Cardiac fibroblast (primary cell): ENCODE measurements at regions not wholly inside any gene's neighbourhood (a gene's known extent, or its start where the extent isn't known, plus 50 kb on each side); places are given as distances from the start of the nearest gene placed in this dataset.

Experiments used
- DNase-seq, 2 donors: peaks; one replicate each; pipeline versions ENCODE4 v3.0.0 to v3.0.0-alpha.2; 2010; ENCODE audit warnings: low read depth in 2 of 2
- H3K4me3 ChIP-seq, 2 donors: replicated peaks in 1 of 2; 1 replicate in 1 of 2; 2 replicates in 1 of 2; pipeline ENCODE4 v1.5.1; 2011; ENCODE audit warnings: low read depth in 2 of 2, low read length in 2 of 2, mild to moderate bottlenecking in 2 of 2, moderate library complexity in 1 of 2
- TF ChIP-seq, protein P1 (sequence below): IDR thresholded peaks from one replicate; pipeline ENCODE4 v1.5.1; 2011; ENCODE audit warnings: low read depth, mild to moderate bottlenecking, low read length, inconsistent platforms

DNA sequence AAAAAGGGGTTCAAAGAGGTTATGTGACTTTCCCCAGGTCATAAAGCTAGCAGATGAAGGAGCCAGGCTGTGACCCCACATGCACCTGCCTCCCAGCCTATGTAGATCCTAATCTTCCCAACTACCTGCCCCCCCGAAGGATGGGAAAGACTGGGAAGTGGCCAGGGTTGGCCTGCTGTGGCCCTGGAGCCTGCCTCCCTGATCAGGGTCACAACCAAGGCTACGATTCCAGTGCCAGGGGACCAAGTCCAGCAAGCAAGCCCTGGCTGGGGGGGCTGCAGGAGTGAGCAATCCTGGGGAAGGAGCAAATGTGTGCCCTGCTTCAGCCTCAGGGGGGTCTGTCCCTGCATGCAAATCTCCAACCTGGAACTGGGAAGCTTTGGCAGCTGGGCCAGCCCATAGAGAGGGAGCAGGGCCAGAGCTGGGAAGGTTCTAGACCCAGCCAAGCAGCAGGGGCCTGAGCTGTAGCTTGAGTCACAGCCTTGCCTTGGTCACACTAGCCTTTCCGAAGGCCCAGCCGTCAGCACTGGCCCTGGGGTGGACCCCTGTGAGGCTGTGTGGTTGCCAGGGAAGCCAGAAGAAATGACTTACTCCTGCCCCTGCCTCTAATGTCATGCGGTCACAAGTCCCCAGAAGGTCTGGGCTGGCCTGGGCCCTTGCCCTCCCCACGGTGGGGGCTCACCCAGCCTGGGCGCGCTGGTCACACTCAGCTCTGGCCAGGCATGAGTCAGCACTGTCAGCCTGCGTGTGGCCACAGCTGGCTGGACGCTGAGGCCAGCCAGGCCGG is 96.4 kb upstream of the ZMIZ1 start:
- H3K4me3 ChIP-seq = no peak overlapping the region
- TF ChIP-seq, protein P1, sequence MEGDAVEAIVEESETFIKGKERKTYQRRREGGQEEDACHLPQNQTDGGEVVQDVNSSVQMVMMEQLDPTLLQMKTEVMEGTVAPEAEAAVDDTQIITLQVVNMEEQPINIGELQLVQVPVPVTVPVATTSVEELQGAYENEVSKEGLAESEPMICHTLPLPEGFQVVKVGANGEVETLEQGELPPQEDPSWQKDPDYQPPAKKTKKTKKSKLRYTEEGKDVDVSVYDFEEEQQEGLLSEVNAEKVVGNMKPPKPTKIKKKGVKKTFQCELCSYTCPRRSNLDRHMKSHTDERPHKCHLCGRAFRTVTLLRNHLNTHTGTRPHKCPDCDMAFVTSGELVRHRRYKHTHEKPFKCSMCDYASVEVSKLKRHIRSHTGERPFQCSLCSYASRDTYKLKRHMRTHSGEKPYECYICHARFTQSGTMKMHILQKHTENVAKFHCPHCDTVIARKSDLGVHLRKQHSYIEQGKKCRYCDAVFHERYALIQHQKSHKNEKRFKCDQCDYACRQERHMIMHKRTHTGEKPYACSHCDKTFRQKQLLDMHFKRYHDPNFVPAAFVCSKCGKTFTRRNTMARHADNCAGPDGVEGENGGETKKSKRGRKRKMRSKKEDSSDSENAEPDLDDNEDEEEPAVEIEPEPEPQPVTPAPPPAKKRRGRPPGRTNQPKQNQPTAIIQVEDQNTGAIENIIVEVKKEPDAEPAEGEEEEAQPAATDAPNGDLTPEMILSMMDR = no peak
- DNase-seq = peak; percentile 81 to 85

DNA sequence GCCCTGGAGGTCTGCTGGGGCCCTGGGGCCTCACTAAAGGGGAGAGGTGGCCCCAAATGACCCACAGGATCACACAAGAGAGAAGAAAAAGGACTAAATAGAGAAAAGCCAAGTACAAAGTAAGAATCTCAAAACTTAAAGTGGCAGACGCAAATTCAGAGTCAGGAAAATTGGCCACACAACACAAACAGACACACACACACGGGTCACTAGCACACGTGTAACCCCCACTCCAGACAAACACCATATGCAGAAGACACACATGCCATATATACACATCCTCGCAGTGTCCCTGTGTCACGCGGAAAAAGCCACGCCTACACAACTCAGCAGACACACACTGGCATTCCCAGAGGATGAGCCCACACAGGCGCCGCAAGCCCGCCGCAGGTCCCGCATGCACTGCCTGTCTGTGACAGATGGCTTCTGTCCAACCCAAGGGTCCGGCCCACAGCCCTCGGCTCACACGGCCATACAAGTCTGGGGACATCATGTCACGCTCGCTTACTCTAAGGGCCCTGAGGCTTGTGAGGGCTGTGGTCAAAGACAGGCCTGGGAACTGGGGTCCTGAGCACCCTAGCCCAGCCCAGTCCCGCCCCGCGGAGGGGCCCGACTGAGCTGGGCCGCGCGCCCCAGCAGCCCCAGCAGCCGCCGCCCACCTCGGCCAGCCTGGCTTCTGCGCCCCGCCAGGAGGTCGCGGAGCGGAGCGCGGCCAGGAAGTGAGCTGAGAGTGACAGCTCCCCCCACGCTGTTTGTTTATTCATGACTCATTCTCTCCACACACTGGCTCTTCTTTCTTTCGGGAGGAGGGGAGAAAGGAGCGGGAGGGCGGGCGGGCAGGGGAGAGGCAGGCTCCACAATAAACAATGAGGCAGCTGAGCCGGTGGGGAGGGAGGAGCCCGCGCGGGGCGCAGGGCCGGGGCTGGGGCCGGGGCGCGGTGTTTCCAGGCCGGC is 95.5 kb upstream of the ZMIZ1 start:
- peak; percentile 94 to 95 for DNase-seq
- TF ChIP-seq, protein P1 = no peak
- H3K4me3 ChIP-seq = peak overlapping the region; percentile 22 to 48

DNA sequence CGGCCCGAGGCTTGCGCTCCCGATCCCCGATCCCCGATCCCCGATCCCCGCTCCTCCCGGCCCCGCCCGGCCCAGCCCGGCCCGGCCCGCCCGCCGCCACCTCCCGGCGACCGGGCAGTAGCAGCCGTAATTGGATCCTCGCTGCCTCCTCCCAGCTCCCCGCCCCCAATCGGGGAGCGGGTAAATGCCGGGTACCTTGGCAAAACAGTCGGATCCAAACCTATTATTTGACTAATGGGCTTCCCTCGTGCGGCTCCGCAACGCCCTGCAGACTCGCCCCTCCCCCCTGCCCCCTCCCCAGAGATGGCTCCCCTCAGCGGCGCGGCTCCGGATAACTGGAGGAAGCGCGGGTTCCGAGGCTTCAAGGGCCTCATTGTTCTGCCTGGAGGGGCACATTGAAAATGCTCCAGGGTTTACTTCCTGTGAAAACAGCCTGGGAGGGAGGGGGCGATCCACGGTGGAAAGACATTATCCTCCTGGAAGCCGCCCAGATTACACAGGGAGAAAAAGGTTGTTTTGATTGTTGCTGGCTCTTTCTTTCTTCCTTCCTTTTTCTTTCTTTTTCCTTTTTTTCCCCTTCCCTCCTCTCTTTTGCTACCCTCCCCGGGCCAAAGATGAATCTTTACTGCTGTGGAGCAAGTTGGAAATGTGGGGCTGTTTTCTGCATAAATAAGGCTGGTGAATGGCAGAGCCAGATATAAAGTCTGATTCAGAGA is 94.7 kb upstream of the ZMIZ1 start:
- peak; percentile 68 to 88 for DNase-seq
- TF ChIP-seq, protein P1 = no peak
- H3K4me3 ChIP-seq = peak overlapping the region; percentile 17 to 30

DNA sequence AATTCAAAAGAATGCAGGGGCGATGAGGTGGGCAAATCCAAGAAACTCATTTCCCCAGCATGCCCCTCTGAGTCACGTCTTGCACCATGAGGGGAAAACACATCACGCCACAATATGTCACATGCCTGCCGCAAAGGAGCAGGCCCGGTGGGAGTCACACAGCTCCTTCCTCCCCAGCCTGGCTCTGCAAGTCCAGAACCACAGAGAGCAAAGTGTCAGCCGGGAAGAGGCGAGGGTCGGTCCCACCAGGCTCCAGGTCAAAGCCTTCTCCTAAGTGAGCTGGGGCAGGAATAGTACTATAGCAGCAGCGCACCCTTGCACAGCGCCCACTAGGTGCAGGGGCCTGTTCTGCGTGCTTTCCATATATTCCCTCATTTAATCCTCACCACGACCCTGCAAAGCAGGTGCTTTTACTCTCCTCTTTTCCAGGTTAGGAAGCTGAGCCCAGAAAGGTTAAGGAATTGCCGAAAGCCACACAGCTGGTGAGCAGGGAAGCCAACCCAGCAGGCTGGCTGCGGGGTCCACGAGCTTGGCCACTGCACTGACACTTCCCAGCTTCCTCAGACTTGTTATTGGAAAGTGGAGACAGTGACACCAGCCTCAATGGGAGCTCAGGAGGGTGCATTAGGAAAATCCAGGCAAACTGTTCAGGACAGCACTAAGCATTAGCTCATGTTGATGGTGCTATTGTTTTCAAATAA is 94.0 kb upstream of the ZMIZ1 start:
- no peak overlapping the region for H3K4me3 ChIP-seq
- TF ChIP-seq, protein P1 = peak; percentile 74
- DNase-seq = peak; percentile 89 to 97

DNA sequence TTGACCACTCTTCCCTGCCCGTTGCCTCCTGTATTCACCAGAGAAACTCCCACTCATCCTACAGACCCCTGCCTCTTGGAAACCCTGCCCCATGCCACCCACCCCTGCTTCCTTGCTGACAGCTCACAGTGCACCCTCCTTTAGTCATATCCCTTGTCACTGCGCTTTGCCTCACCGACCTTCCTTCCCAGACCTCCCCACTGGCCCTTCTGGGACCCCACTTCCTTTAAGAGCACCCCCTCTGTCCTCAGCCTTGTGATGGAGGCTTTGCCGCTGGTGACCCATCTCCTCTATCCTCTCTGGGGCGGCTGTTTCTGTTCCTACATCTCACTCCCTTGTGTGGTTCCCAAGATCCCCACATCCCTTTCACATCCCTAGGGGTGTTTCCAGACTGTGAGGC is 92.8 kb upstream of the ZMIZ1 start:
- H3K4me3 ChIP-seq = no peak overlapping the region
- TF ChIP-seq, protein P1 = no peak
- no peak for DNase-seq
